NAMALWA (cell line): ENCODE measurements at regions not wholly inside any gene's neighbourhood (a gene's known extent, or its start where the extent isn't known, plus 50 kb on each side); places are given as distances from the start of the nearest gene placed in this dataset.

Experiments used
- DNase-seq: peaks from one replicate; pipeline ENCODE4 v3.0.0-alpha.2; 2015; ENCODE audit warnings: low spot score

DNA sequence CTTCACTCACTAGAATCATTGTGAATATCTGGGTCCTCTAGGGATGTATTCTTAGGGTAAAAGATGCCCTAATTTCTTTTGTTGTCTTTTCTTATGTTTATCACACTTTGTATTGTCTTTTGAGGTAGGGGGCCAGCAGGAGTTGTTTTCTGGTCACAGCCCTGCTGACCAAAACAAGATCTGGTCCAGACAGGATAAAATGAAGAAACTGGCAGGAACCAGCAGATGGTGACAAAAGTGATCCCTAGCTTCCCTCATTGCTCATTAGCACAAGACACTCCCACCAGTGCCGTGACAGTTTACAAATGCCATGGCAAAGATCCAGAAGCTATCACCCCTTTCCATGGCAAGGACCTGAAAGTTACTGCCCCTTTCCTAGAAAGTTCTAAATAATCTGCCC is 81.7 kb upstream of the CCDC85A start:
- DNase-seq, result no peak

DNA sequence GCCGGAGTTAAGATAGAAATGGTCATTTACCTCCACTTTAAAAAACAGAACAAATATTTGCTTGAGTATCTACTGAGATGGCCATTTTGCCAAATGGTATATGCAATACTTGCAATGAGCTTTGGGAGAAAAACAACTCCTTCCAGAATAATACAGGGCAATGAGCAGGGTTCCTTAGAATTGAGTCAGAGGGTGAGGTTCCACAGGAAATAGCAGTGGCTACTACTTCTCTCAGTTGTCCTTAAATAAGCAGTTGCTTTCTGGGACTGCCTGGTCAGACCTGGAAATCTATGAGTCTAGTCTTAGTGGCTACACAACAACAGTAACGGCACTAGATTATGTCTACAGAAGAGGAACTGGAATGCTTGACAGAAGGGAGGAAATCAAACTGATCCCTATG is 80.9 kb upstream of the CCDC85A start:
- no peak for DNase-seq

DNA sequence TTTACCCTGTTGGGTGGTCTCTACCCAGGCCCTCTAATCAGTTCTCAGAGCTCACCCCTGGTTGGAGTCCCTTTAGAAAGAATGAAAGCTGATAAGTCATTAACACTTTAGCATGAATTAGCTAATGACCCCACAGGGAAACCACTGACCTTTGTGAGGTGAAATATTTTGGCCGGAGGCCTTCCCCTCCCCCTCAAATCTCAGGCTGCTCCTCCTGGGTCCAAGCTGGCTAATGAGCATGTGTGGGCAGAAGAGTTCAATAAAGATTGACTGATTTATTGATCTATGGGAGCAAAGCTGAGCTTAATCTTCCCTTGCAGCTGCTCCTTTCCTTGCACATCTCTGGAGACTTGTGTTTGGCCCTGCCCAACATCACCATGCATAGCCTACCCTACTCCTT is 78.8 kb upstream of the CCDC85A start:
- no peak for DNase-seq

DNA sequence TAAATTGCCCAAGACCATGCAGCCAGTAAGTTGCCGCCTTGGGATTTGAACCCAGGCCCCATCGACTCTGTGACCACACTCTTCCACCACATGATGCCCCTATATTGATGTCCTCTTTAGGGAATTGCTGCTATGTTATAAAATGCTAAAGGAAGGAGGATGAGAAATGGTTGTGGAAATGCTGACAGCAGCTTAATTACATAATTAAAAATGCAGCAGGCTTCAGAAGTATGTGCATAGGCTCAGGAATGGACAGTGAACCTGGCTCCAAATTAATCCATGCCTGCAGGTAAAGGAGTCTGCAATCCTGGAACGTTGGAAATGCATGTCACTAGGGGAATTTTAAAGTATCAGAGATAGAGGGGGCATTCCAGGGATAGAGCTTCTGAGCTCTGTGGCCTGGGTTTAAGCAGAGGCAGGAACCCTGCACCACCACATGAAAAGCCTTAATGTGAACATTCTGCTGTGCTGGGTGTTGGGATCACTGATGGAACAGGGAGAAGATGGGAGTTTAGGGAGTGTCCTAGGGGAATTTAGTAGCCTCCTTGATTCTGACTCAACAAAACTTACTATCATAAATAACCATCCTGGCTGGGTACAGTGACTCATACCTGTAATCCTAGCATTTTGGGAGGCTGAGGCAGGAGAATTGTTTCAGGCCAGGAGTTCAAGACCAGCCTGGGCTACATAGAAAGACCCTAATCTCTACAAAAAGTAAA is 76.1 kb upstream of the CCDC85A start:
- no peak for DNase-seq

DNA sequence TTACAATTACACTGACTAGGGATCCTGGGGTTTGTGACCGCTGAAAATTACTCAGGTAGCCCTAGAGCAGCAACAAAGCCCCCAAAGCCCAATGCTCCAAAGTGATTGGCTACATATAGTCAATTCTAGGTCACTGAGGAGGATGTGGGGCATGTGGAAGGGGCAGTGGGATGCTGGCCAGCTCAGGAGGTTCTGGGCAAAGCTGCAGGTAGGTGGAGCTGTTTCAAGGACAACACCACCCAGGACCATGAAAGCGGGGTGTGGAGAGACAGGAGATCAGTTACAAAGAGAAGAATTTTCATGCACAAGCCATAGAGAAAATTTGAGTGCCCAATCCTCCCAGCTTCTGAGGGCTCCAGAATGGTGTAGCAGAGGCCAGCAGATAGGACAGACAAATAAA is 75.0 kb upstream of the CCDC85A start:
- no peak for DNase-seq

DNA sequence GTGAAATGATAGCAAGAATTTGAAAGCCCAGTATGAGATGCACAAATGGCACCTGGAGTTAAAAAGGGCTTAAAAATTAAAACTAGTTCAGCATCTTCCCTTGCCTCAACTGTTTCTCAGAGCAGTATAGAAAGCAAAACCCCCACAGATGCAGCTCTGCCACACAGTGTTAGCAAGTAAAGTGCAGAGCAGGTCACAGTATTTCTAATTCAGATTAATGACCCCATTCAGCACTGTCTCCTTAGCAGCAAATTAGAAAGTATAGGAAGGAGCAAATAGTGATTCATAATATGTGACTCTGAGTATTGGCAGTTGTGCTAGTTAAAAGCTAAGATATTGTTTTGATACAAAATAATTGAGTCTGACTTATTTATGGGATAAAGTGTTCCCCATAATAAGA is 73.8 kb upstream of the CCDC85A start:
- no peak for DNase-seq

DNA sequence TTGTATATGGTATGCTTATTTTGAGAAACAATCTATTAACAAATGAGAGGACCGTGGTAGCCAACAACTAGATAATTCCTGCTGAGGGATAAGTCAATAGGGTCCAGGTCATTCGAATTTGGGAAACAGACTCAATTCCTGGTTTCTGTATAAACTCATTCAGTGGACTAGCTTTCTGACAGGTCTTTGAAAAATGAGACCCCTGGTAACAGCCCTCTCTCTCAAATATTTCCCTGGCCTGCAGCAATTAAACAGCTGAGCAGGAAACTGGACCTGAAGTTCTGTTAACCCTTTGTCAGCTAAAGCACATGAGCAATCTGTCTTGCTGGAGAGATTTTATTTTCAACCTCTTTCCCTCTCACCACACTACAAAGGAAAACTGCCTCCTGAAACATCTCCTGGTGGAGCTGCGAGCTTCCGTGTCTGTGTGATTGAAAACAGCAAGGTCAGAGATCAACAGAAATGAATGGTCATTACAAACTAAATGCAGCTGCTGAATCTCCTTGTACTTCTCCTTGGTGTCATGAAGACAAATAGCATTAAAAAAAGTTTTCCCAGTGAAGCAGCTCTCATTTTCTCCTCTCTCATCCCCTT is 70.3 kb upstream of the CCDC85A start:
- no peak for DNase-seq

DNA sequence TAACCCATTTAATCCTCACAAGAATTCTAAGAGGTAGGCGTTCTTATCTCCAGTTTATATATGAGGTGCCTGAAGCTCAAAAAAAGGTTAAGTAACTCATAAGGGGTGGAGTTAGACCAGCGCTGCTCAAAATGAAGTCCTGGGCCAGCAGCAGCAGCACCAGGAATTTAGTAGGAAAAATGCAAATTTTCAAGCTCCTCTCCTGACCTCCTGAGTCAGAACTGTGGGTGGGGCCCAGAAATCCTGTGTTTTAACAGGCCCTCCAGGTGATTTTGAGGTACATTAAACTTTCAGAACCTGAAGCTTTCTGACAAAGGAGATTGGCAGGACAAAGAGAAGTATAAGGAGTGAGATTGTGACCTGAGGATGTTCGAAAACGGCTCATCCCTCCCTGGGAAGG is 66.0 kb upstream of the CCDC85A start:
- no peak for DNase-seq

DNA sequence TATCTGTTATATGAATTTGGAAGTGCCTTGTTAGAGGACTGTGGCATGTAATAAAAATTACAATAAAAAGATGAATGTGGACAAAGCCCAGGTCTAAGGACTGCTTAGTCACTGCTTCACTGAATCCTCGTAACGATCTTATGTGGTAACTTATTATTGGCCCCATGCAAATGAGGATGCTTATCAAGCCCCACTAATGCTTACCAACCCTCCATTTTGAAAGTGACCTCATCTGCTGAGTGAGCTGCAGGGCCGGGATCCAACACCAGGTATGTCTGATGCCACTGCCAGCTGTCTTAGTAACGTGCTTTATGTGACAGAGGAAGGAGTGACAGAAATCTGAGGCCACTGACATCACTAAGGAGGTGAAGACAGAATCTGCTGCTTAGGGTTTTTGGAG is 65.3 kb upstream of the CCDC85A start:
- peak; percentile 25 for DNase-seq

DNA sequence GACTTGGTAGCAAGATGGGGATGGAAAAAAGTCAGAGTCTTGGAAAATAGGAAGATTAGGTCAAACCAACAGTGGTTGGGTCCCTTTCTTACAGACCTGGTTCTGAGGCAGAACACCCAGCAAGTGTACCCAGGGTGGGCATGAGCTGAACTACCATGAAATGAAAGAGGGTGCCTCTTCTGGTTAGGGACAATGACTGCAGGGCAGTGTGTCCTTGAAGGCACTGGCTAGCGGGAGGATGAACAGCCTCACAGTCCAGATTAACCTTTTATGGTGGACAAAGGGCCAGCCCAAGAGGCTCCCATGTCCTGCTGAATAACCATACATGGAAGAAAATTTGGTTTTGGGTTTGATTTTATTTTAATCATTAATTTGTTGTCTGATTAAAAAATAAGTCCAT is 61.8 kb upstream of the CCDC85A start:
- DNase-seq, result no peak

DNA sequence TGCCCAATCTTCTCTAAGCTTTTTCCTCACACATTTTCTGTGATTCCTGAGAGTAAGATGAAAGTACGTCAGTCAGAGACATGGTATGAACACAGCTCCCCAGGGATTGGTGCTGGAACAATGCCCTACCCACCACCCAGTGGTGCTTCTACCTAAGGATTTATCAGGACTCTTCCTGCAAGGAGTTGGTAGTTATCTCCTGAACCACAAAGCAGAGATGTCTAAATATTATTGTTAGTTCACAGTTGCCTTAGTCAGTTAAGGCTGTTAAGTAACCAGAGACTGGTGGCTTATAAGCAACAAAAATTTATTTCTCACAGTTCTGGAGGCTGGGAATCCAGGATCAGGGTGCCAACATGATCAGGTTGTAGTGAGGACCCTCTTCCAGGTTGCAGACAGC is 60.3 kb upstream of the CCDC85A start:
- no peak for DNase-seq

DNA sequence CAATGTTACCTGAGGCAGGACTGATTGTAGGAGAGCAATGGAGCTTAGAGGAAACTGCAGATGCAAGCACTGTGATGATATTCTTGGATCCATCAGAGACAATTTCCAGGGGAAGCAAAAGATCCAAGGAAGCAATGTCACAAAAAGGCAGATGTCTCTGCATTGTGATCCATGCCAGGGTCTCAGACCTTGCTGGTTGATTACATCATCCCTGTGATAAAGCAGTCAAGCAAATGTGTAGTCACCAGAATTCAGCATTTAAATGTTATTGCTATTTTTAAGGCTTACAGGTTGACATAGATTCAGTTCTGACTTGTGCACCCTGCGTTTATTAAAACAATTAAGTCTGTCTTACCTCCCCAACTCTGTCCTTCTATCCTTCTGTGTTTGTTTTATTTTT is 56.8 kb upstream of the CCDC85A start:
- DNase-seq, result no peak

DNA sequence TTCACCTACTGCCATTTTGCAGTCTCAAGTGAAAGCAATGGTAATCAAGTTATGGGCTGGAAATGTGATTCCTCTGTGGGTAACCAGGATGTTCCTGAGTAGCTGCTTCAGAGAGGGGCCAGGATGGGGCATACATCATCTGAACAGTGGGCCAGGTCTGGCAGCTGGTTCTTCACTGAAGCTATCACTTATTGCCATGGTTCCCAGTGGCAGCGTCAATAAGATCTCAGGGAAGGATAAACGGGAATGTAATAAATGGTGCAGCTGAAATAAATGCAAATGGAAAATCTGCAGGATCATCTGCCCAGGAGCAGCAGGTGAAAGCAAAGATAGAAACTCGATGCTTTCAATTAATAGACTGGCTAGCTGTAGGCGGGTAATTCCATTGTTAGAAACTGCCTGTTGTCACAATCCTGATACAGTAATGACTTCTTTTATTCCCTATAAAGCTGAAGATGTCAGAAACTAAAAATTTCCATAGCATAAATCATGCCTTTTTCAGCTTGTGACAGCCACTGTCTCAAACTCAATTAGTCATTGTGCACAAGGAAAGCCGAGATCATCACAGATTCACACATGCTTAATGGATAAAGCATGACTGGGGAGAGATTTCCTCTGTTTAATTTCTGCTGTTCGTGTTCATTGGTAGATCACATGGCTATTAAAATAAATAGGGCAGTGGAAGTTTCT is 56.2 kb upstream of the CCDC85A start:
- no peak for DNase-seq

DNA sequence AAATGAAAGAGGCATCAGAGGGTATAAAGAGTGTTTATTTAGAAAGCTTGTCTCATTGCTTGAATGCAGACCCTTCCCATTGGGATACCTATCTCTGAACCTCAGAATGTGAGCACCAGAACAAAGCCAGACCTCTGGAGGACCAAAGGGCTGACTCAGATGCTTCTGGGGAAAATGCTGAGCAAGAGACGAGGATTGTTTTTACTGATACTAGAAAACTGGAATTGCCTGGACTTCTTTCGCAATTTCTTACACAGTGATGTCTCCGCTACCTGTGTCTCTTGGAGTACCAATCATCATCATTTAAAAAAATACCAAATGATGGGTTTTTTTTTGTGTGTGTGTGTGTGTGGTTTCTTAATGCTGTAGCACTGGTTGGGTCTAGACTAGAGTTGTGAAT is 55.6 kb upstream of the CCDC85A start:
- DNase-seq, result no peak

DNA sequence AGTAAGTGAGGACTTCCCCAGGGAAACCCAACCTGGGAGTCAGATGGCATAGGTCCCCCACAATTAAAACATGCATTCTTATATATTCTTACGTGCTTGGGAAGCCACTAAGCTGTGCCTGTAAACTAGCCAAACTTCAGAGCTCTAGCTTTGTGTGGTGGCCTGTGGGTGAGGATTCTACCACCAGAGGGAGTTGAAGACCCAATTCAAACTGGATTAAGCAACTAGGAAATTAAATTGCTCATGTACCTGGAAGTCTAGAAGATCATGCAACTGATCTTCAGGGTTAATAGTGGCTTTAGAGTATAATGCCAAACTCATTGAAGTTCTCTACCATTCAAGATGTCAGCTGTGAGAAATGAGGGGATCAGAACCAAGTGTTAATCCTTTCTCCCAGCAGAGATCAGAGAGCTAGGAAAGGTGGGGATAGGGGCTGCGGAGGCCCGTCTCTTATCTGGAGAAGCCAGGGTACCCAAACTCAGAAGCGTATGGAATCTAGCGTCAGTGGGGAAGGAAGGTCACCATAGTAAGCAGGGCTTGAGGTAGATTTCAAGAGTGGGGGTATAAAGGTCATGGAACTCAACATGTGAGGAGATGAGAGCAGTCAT is 53.2 kb upstream of the CCDC85A start:
- DNase-seq, result peak; percentile 72

DNA sequence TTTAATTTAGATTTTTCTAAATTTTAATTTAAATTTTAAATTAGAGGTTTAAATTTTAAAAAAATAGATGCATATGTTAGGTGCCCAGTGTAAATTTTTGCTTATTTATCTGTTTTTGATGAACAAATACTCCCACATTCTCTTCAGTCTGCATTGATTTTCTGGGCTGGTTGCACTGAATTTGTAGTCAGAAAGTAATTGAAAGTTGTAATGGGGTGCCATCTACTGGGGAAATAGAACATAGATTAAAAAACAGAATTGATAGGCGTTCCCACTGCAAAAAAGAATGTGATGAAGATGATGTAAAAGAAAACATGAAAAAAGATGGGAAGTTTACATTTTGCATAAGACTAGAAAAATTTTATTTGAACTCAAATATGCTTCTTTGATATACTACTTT is 51.7 kb upstream of the CCDC85A start:
- DNase-seq, result peak; percentile 77

DNA sequence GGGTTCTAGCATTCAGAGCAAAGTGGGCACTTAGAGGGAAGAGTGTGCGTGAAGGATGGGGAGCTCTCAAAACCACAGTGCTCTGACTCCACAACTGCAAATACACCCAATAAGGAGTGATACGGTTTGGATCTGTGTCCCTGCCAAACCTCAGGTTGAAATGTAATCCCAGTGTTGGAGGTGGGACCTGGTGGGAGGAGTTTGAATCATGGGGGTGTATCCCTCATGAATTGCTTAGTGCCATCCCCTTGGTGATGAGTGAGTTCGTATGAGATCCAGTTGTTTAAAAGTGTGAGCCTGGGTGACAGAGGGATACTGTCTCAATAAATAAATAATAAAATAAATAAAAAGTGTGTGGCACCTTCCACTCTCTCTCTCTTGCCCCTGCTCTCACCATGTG is 50.3 kb upstream of the CCDC85A start:
- DNase-seq, result no peak

DNA sequence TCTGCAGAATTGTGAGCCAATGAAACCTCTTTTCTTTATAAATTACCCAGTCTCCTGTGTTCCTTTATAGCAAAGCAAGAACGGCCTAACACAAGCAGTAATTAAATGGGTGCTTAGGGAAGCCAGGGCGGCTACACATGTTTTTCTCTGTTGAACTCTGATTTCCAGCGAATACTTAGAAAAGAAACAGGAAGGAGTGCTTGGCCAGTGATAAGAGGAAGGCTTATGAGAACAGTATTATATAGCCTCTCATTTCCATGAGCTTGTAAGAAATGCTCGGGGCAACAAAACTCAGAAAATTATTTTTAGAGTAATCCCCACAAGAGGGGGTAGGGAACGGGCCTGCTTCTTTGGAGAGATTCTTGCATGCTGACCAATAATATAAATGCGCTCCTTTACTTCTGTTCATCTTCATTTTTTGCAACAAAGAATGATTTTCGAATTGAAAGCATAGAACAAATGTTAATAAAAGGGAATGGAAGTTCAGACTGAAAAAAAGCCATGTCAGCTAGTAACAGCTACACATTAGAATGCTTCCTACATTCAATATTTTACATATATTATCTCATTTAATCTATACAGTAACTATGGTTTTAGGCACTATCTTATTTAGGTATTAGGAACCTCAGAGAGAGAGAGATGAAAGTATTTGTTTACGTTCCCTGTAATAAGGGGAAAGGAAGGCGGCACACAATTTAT is 49.7 kb upstream of the CCDC85A start:
- no peak for DNase-seq
